Body of pancreas (tissue), 4 donors: ENCODE measurements at regions not wholly inside any gene's neighbourhood (a gene's known extent, or its start where the extent isn't known, plus 50 kb on each side); places are given as distances from the start of the nearest gene placed in this dataset.

ENCODE experiments used
- ATAC-seq: fragments of 150-250 bp; one replicate; pipeline ENCODE4 v1.9.1; 2016
- DNase-seq, 4 donors: peaks; one replicate each; pipeline ENCODE4 v3.0.0-alpha.2; 2019
- H3K27ac ChIP-seq, 4 donors: fragments of 200-600 bp; sonication (generic); 1 replicate in 3 of 4; 2 replicates in 1 of 4; pipeline versions ENCODE4 v1.5.1 to v1.6.1; 2016 to 2019; ENCODE audit warnings: mild to moderate bottlenecking in 1 of 4, mixed read lengths in 1 of 4, moderate library complexity in 1 of 4
- H3K27me3 ChIP-seq, 2 donors: fragments of 200-600 bp; sonication (generic); one replicate each; pipeline ENCODE4 v1.6.0; 2016; ENCODE audit warnings: mild to moderate bottlenecking in 1 of 2
- H3K36me3 ChIP-seq, 2 donors: fragments of 200-600 bp; sonication (generic); replicated peaks in 1 of 2; 2 replicates each; pipeline ENCODE4 v1.5.1; 2016; ENCODE audit warnings: low read depth in 2 of 2; ENCODE audit not compliant: insufficient read depth in 1 of 2
- H3K4me1 ChIP-seq: fragments of 200-600 bp; sonication (generic); one replicate; pipeline ENCODE4 v1.6.0; 2016
- H3K4me3 ChIP-seq, 2 donors: fragments of 200-600 bp; sonication (generic); 1 replicate in 1 of 2; 2 replicates in 1 of 2; pipeline ENCODE4 v1.5.1; 2016 to 2019
- H3K9me3 ChIP-seq, 3 donors: fragments of 200-600 bp; sonication (generic); 1 replicate in 2 of 3; 2 replicates in 1 of 3; pipeline ENCODE4 v1.5.1; 2016
- CTCF ChIP-seq, 7 experiments: fragments of 450-650 bp in 4 of 7; fragments of 200-600 bp in 3 of 7; sonication (generic) in 3 of 7; IDR thresholded peaks; one replicate each; pipeline ENCODE4 v1.5.1; 2016 to 2019; ENCODE audit warnings: antibody characterized with exemption in 7 of 7
- POLR2A ChIP-seq, 3 donors: fragments of 450-650 bp; IDR thresholded peaks; one replicate each; pipeline ENCODE4 v1.6.1; 2016; ENCODE audit warnings: antibody characterized with exemption in 3 of 3, mild to moderate bottlenecking in 2 of 3
- WGBS, 2 donors: methylation state at CpG; one replicate each; pipeline ENCODE4 v1.1.5; 2017; 5-methylcytosine and 5-hydroxymethylcytosine counted together
- intact Hi-C: fragments of 100-400 bp; cut with DNase I; formaldehyde crosslinking; loops from one replicate; pipeline ENCODE4 v1.15.1; 2023

- intact Hi-C loops = no loop called here
- TF ChIP-seq POLR2A (IDR thresholded peaks at IDR 0.05) (no peak), CTCF (IDR thresholded peaks at IDR 0.05) (no peak)
- ATAC-seq (no peak), DNase-seq (no peak)
- Histone ChIP-seq H3K36me3 (no peaks in the 10 kb centered on the region), H3K9me3 (peaks cover 0 to 5% (median 0%) of the 10 kb centered on the region in 3 donors), H3K27me3 (no peaks in the 10 kb centered on the region), H3K4me1 (no peaks in the 10 kb centered on the region), H3K27ac (no peak overlapping the region), H3K4me3 (no peak overlapping the region)
These were observed 1347.2 kb downstream of the ROBO1 start for GRCh38 chr3:78420611-78421010.

GRCh38 chr3:78421247-78421966 is 1346.4 kb downstream of the ROBO1 start:
- TF ChIP-seq POLR2A (IDR thresholded peaks at IDR 0.05) = no peak
- TF ChIP-seq CTCF (IDR thresholded peaks at IDR 0.05) = no peak
- DNase-seq (no peak), ATAC-seq (no peak)
- Histone ChIP-seq H3K27ac (no peak overlapping the region), H3K9me3 (peaks cover 0 to 5% (median 0%) of the 10 kb centered on the region in 3 donors), H3K4me1 (no peaks in the 10 kb centered on the region), H3K27me3 (no peaks in the 10 kb centered on the region), H3K36me3 (no peaks in the 10 kb centered on the region), H3K4me3 (no peak overlapping the region)
- 54 to 63% methylated on average over 7 of the region's 7 CpGs for WGBS, 2 donors
- intact Hi-C loops = no loop called here

- Histone ChIP-seq H3K27me3 (no peaks in the 10 kb centered on the region), H3K9me3 (peaks cover 0 to 5% (median 0%) of the 10 kb centered on the region in 3 donors), H3K27ac (no peak overlapping the region), H3K4me3 (no peak overlapping the region), H3K4me1 (no peaks in the 10 kb centered on the region), H3K36me3 (no peaks in the 10 kb centered on the region)
- WGBS, 2 donors = 44 to 74% methylated on average over 1 of the region's 1 CpG
- TF ChIP-seq CTCF (IDR thresholded peaks at IDR 0.05) (no peak), POLR2A (IDR thresholded peaks at IDR 0.05) (no peak)
- intact Hi-C loops = no loop called here
- ATAC-seq (no peak), DNase-seq (no peak)
These were observed 1343.1 kb downstream of the ROBO1 start for GRCh38 chr3:78424656-78425055.

- no peaks in the 10 kb centered on the region for H3K27me3 ChIP-seq
- no peak overlapping the region for H3K4me3 ChIP-seq
- TF ChIP-seq CTCF (IDR thresholded peaks at IDR 0.05) (no peak), POLR2A (IDR thresholded peaks at IDR 0.05) (no peak)
- DNase-seq (no peak), ATAC-seq (no peak)
- H3K36me3 ChIP-seq = no peaks in the 10 kb centered on the region
- WGBS, 2 donors = 17 to 27% methylated on average over 1 of the region's 1 CpG
- intact Hi-C loops = no loop called here
- H3K27ac ChIP-seq = no peak overlapping the region
- H3K9me3 ChIP-seq = no peaks in the 10 kb centered on the region
- H3K4me1 ChIP-seq = no peaks in the 10 kb centered on the region
These were observed 1341.3 kb downstream of the ROBO1 start for GRCh38 chr3:78426454-78426853.

- ATAC-seq (no peak), DNase-seq (no peak)
- intact Hi-C loops = no loop called here
- H3K4me3 ChIP-seq = no peak overlapping the region
- H3K4me1 ChIP-seq = no peaks in the 10 kb centered on the region
- H3K36me3 ChIP-seq = no peaks in the 10 kb centered on the region
- no peaks in the 10 kb centered on the region for H3K27me3 ChIP-seq
- TF ChIP-seq POLR2A (IDR thresholded peaks at IDR 0.05) = no peak
- no peak for TF ChIP-seq CTCF (IDR thresholded peaks at IDR 0.05)
- no peak overlapping the region for H3K27ac ChIP-seq
- H3K9me3 ChIP-seq = no peaks in the 10 kb centered on the region
These were observed 1340.5 kb downstream of the ROBO1 start for GRCh38 chr3:78427303-78427702.
